GM23248 (cell line): ENCODE measurements at regions not wholly inside any gene's neighbourhood (a gene's known extent, or its start where the extent isn't known, plus 50 kb on each side); places are given as distances from the start of the nearest gene placed in this dataset.

Source experiments
- DNase-seq: peaks from one replicate; pipeline ENCODE4 v3.0.0-alpha.2; 2015
- H2AFZ ChIP-seq: fragments of 200-600 bp; sonication (generic); 2 replicates; pipeline ENCODE4 v1.6.1; 2016; ENCODE audit warnings: antibody characterized with exemption
- H3F3A ChIP-seq: fragments of 200-600 bp; sonication (generic); 2 replicates; pipeline ENCODE4 v1.6.1; 2016; ENCODE audit warnings: mild to moderate bottlenecking, antibody characterized with exemption, mixed run types; ENCODE audit not compliant: insufficient read depth
- H3K27ac ChIP-seq: fragments of 200-600 bp; sonication (generic); 2 replicates; pipeline ENCODE4 v1.5.1; 2016; ENCODE audit warnings: mild to moderate bottlenecking
- H3K27me3 ChIP-seq: fragments of 200-600 bp; sonication (generic); replicated peaks from 2 replicates; pipeline ENCODE4 v1.6.1; 2016; ENCODE audit warnings: mild to moderate bottlenecking; ENCODE audit not compliant: insufficient read depth
- H3K36me3 ChIP-seq: fragments of 200-600 bp; sonication (generic); 2 replicates; pipeline ENCODE4 v1.6.1; 2016; ENCODE audit warnings: low read depth, mild to moderate bottlenecking
- H3K4me1 ChIP-seq: fragments of 200-600 bp; sonication (generic); 2 replicates; pipeline ENCODE4 v1.6.1; 2016; ENCODE audit warnings: mild to moderate bottlenecking; ENCODE audit not compliant: insufficient read depth
- H3K4me2 ChIP-seq: fragments of 200-600 bp; sonication (generic); one replicate; pipeline ENCODE4 v1.6.1; 2016; ENCODE audit warnings: mild to moderate bottlenecking; ENCODE audit not compliant: unreplicated experiment
- H3K4me3 ChIP-seq: fragments of 200-600 bp; sonication (generic); 2 replicates; pipeline ENCODE4 v1.5.1; 2016; ENCODE audit warnings: mild to moderate bottlenecking
- H3K79me2 ChIP-seq: fragments of 200-600 bp; sonication (generic); 2 replicates; pipeline ENCODE4 v1.6.1; 2016; ENCODE audit warnings: mild to moderate bottlenecking; ENCODE audit not compliant: insufficient read depth
- H3K9ac ChIP-seq: fragments of 200-600 bp; sonication (generic); 2 replicates; pipeline ENCODE4 v1.6.1; 2016; ENCODE audit warnings: mild to moderate bottlenecking
- H3K9me2 ChIP-seq: fragments of 200-600 bp; sonication (generic); 2 replicates; pipeline ENCODE4 v1.6.1; 2016; ENCODE audit warnings: mixed run types, mild to moderate bottlenecking, moderate library complexity; ENCODE audit not compliant: insufficient read depth
- H3K9me3 ChIP-seq: fragments of 200-600 bp; sonication (generic); one replicate; pipeline ENCODE4 v1.6.1; 2017; ENCODE audit warnings: low read depth
- H4K20me1 ChIP-seq: fragments of 200-600 bp; sonication (generic); 2 replicates; pipeline ENCODE4 v1.6.0; 2016; ENCODE audit not compliant: insufficient read depth
- EZH2 ChIP-seq: fragments of 200-600 bp; sonication (generic); IDR thresholded peaks from 2 replicates; pipeline ENCODE4 v1.6.1; 2018; ENCODE audit warnings: antibody characterized with exemption, mild to moderate bottlenecking; ENCODE audit not compliant: insufficient read depth, poor library complexity, severe bottlenecking
- EZH2phosphoT487 ChIP-seq: fragments of 200-600 bp; sonication (generic); IDR thresholded peaks from 2 replicates; pipeline ENCODE4 v1.6.1; 2018; ENCODE audit warnings: antibody characterized with exemption, moderate library complexity, mild to moderate bottlenecking, low read depth; ENCODE audit not compliant: insufficient read depth
- WGBS, 2 experiments: methylation state at CpG; one replicate each; pipeline ENCODE4 v1.1.6; 2015 to 2017; ENCODE audit warnings: low lambda C conversion rate in 2 of 2, low coverage in 1 of 2; ENCODE audit errors: missing lambda C conversion rate in 2 of 2; 5-methylcytosine and 5-hydroxymethylcytosine counted together
- in situ Hi-C: fragments of 300-500 bp; cut with MboI; formaldehyde crosslinking; loops from 2 replicates; pipeline ENCODE4 v1.15.0; 2020

GRCh38 chr2:12270876-12271588 is 445.7 kb upstream of the TRIB2 start:
- 70% methylated on average over 4 of the region's 4 CpGs for WGBS, 2 experiments
- Histone ChIP-seq H3K27me3 (no peaks in the 10 kb centered on the region), H2AFZ (no peak overlapping the region), H3K9me2 (no peaks in the 10 kb centered on the region), H3K4me1 (no peaks in the 10 kb centered on the region), H3K4me2 (no peak overlapping the region), H4K20me1 (no peaks in the 10 kb centered on the region), H3K9ac (no peak overlapping the region), H3K36me3 (no peaks in the 10 kb centered on the region), H3K27ac (no peak overlapping the region), H3K79me2 (no peaks in the 10 kb centered on the region), H3F3A (no peaks in the 10 kb centered on the region), H3K9me3 (no peaks in the 10 kb centered on the region), H3K4me3 (no peak overlapping the region)
- no peak for DNase-seq
- no peak for TF ChIP-seq EZH2phosphoT487
- no peak for TF ChIP-seq EZH2
- in situ Hi-C loops = no loop called here

- TF ChIP-seq EZH2phosphoT487 (no peak), EZH2 (no peak)
- in situ Hi-C loops = no loop called here
- H3K9me3 ChIP-seq = no peaks in the 10 kb centered on the region
- no peak overlapping the region for H2AFZ ChIP-seq
- no peaks in the 10 kb centered on the region for H3F3A ChIP-seq
- H3K4me2 ChIP-seq = no peak overlapping the region
- no peak for DNase-seq
- H3K27ac ChIP-seq = no peak overlapping the region
- H4K20me1 ChIP-seq = no peaks in the 10 kb centered on the region
- WGBS, 2 experiments = 95 to 97% methylated on average over 1 of the region's 1 CpG
- H3K4me1 ChIP-seq = no peaks in the 10 kb centered on the region
- H3K4me3 ChIP-seq = no peak overlapping the region
- no peak overlapping the region for H3K9ac ChIP-seq
- no peaks in the 10 kb centered on the region for H3K9me2 ChIP-seq
- no peaks in the 10 kb centered on the region for H3K79me2 ChIP-seq
- H3K36me3 ChIP-seq = no peaks in the 10 kb centered on the region
- H3K27me3 ChIP-seq = no peaks in the 10 kb centered on the region
Measured at GRCh38 chr2:12271589-12271984, 445.1 kb upstream of the TRIB2 start.

- no peak for DNase-seq
- no peaks in the 10 kb centered on the region for H3K4me1 ChIP-seq
- in situ Hi-C loops = no loop called here
- no peak overlapping the region for H2AFZ ChIP-seq
- 59 to 72% methylated on average over 1 of the region's 1 CpG for WGBS, 2 experiments
- no peak overlapping the region for H3K4me2 ChIP-seq
- H3K27ac ChIP-seq = no peak overlapping the region
- no peaks in the 10 kb centered on the region for H3K79me2 ChIP-seq
- no peaks in the 10 kb centered on the region for H3K27me3 ChIP-seq
- no peaks in the 10 kb centered on the region for H3K36me3 ChIP-seq
- H4K20me1 ChIP-seq = no peaks in the 10 kb centered on the region
- no peak overlapping the region for H3K4me3 ChIP-seq
- no peak for TF ChIP-seq EZH2phosphoT487
- no peak for TF ChIP-seq EZH2
- no peaks in the 10 kb centered on the region for H3K9me3 ChIP-seq
- no peak overlapping the region for H3K9ac ChIP-seq
- no peaks in the 10 kb centered on the region for H3F3A ChIP-seq
- no peaks in the 10 kb centered on the region for H3K9me2 ChIP-seq
Measured at GRCh38 chr2:12273111-12273510, 443.6 kb upstream of the TRIB2 start.

GRCh38 chr2:12274591-12274990 is 442.1 kb upstream of the TRIB2 start:
- no peak overlapping the region for H2AFZ ChIP-seq
- no peak overlapping the region for H3K4me3 ChIP-seq
- H3K9me2 ChIP-seq = no peaks in the 10 kb centered on the region
- H3K4me1 ChIP-seq = no peaks in the 10 kb centered on the region
- no peaks in the 10 kb centered on the region for H3K36me3 ChIP-seq
- no peak overlapping the region for H3K27ac ChIP-seq
- H3F3A ChIP-seq = no peaks in the 10 kb centered on the region
- no peak for DNase-seq
- no peaks in the 10 kb centered on the region for H4K20me1 ChIP-seq
- in situ Hi-C loops = no loop called here
- no peaks in the 10 kb centered on the region for H3K27me3 ChIP-seq
- H3K9ac ChIP-seq = no peak overlapping the region
- no peaks in the 10 kb centered on the region for H3K79me2 ChIP-seq
- whole genome bisulfite sequencing, 2 experiments = 33 to 43% methylated on average over 1 of the region's 1 CpG
- TF ChIP-seq EZH2 (no peak), EZH2phosphoT487 (no peak)
- H3K4me2 ChIP-seq = no peak overlapping the region
- H3K9me3 ChIP-seq = no peaks in the 10 kb centered on the region
